ENCODE measurements at regions not wholly inside any gene's neighbourhood (a gene's known extent, or its start where the extent isn't known, plus 50 kb on each side); places are given as distances from the start of the nearest gene placed in this dataset.

GRCh38 chr9:105194234-105194633, 50.2 kb upstream of the SLC44A1 start:
- DNase-seq (ENCODE audit: low read depth) = no peak
- no peak overlapping the region for H3K4me3 ChIP-seq (ENCODE audit: low read depth, low read length)
- no peak for TF ChIP-seq CTCF (conservative IDR thresholded peaks at IDR 0.05; ENCODE audit: low read depth, low read length)
